Peyer's patch (tissue), 4 donors: ENCODE measurements at regions not wholly inside any gene's neighbourhood (a gene's known extent, or its start where the extent isn't known, plus 50 kb on each side); places are given as distances from the start of the nearest gene placed in this dataset.

Experiments used
- DNase-seq, 3 donors: peaks; one replicate each; pipeline ENCODE4 v3.0.0-alpha.2; 2017 to 2019
- H3K27ac ChIP-seq, 4 donors: fragments of 200-600 bp; sonication (generic); one replicate each; pipeline ENCODE4 v1.5.1; 2016 to 2019
- H3K27me3 ChIP-seq, 2 donors: fragments of 200-600 bp; sonication (generic); one replicate each; pipeline ENCODE4 v1.5.1; 2019
- H3K36me3 ChIP-seq, 3 donors: fragments of 200-600 bp; sonication (generic); one replicate each; pipeline ENCODE4 v1.5.1; 2016 to 2019
- H3K4me1 ChIP-seq, 4 donors: fragments of 200-600 bp; sonication (generic); one replicate each; pipeline ENCODE4 v1.5.1; 2016 to 2019
- H3K4me3 ChIP-seq, 4 donors: fragments of 200-600 bp; sonication (generic); 1 replicate in 3 of 4; 2 replicates in 1 of 4; pipeline ENCODE4 v1.5.1; 2016 to 2019; ENCODE audit warnings: mild to moderate bottlenecking in 1 of 4
- H3K9me3 ChIP-seq, 4 donors: fragments of 200-600 bp; sonication (generic); one replicate each; pipeline ENCODE4 v1.5.1; 2016 to 2019; ENCODE audit warnings: mild to moderate bottlenecking in 1 of 4
- CTCF ChIP-seq, 6 experiments: fragments of 450-650 bp in 4 of 6; fragments of 200-600 bp in 2 of 6; sonication (generic) in 1 of 6; IDR thresholded peaks; one replicate each; pipeline ENCODE4 v1.5.1; 2017 to 2019; ENCODE audit warnings: antibody characterized with exemption in 6 of 6, mild to moderate bottlenecking in 3 of 6, moderate library complexity in 1 of 6
- POLR2A ChIP-seq, 2 donors: fragments of 450-650 bp; IDR thresholded peaks; one replicate each; pipeline ENCODE4 v1.5.1; 2017; ENCODE audit warnings: antibody characterized with exemption in 2 of 2, mild to moderate bottlenecking in 2 of 2, moderate library complexity in 2 of 2

GRCh38 chr2:205889114-205889513, 196.9 kb downstream of the INO80D start:
- Histone ChIP-seq H3K4me3 (no peak overlapping the region), H3K4me1 (no peaks in the 10 kb centered on the region), H3K9me3 (no peaks in the 10 kb centered on the region), H3K27ac (no peak overlapping the region), H3K36me3 (no peaks in the 10 kb centered on the region), H3K27me3 (no peaks in the 10 kb centered on the region)
- TF ChIP-seq CTCF (IDR thresholded peaks at IDR 0.05), result no peak
- TF ChIP-seq POLR2A (IDR thresholded peaks at IDR 0.05), result no peak
- DNase-seq, result no peak

GRCh38 chr2:205887637-205888036, 198.3 kb downstream of the INO80D start:
- H3K27ac ChIP-seq, result no peak overlapping the region
- no peak for DNase-seq
- no peak for TF ChIP-seq CTCF (IDR thresholded peaks at IDR 0.05)
- no peak for TF ChIP-seq POLR2A (IDR thresholded peaks at IDR 0.05)
- no peaks in the 10 kb centered on the region for H3K4me1 ChIP-seq
- H3K36me3 ChIP-seq, result no peaks in the 10 kb centered on the region
- no peaks in the 10 kb centered on the region for H3K9me3 ChIP-seq
- no peak overlapping the region for H3K4me3 ChIP-seq
- H3K27me3 ChIP-seq, result no peaks in the 10 kb centered on the region

- no peak overlapping the region for H3K4me3 ChIP-seq
- no peaks in the 10 kb centered on the region for H3K4me1 ChIP-seq
- DNase-seq, result peak; percentile 40 to 91 (median 89)
- peak overlapping the region in 1 of 4 donors; percentile 4 for H3K27ac ChIP-seq
- peak; percentile 40 to 85 (median 72) for TF ChIP-seq CTCF (IDR thresholded peaks at IDR 0.05)
- no peak for TF ChIP-seq POLR2A (IDR thresholded peaks at IDR 0.05)
- H3K9me3 ChIP-seq, result no peaks in the 10 kb centered on the region
- H3K36me3 ChIP-seq, result no peaks in the 10 kb centered on the region
- no peaks in the 10 kb centered on the region for H3K27me3 ChIP-seq
These were observed 200.4 kb downstream of the INO80D start for GRCh38 chr2:205885492-205886099.

GRCh38 chr2:205883965-205884364, 201.7 kb downstream of the NRP2 start:
- DNase-seq, result no peak
- Histone ChIP-seq H3K4me3 (no peak overlapping the region), H3K4me1 (no peaks in the 10 kb centered on the region), H3K27me3 (no peaks in the 10 kb centered on the region), H3K9me3 (no peaks in the 10 kb centered on the region), H3K27ac (no peak overlapping the region), H3K36me3 (no peaks in the 10 kb centered on the region)
- no peak for TF ChIP-seq POLR2A (IDR thresholded peaks at IDR 0.05)
- no peak for TF ChIP-seq CTCF (IDR thresholded peaks at IDR 0.05)

GRCh38 chr2:205882806-205883425, 200.6 kb downstream of the NRP2 start:
- DNase-seq, result no peak
- Histone ChIP-seq H3K27ac (no peak overlapping the region), H3K27me3 (no peaks in the 10 kb centered on the region), H3K4me1 (no peaks in the 10 kb centered on the region), H3K36me3 (no peaks in the 10 kb centered on the region), H3K4me3 (no peak overlapping the region), H3K9me3 (no peaks in the 10 kb centered on the region)
- TF ChIP-seq CTCF (IDR thresholded peaks at IDR 0.05), result no peak
- no peak for TF ChIP-seq POLR2A (IDR thresholded peaks at IDR 0.05)
